Transverse colon (tissue), 4 donors: ENCODE measurements at regions not wholly inside any gene's neighbourhood (a gene's known extent, or its start where the extent isn't known, plus 50 kb on each side); places are given as distances from the start of the nearest gene placed in this dataset.

Experiments used
- DNase-seq: peaks from one replicate; pipeline ENCODE4 v3.0.0-alpha.2; 2019
- H3K27ac ChIP-seq, 4 donors: fragments of 200-600 bp; sonication (generic); 2 replicates each; pipeline ENCODE4 v1.5.1; 2016 to 2018; ENCODE audit warnings: inconsistent platforms in 4 of 4
- H3K27me3 ChIP-seq: fragments of 200-600 bp; sonication (generic); 2 replicates; pipeline ENCODE4 v1.5.1; 2017; ENCODE audit warnings: inconsistent platforms
- H3K36me3 ChIP-seq, 4 donors: fragments of 200-600 bp; sonication (generic); 2 replicates each; pipeline ENCODE4 v1.5.1; 2017 to 2019; ENCODE audit warnings: inconsistent platforms in 4 of 4
- H3K4me1 ChIP-seq, 4 donors: fragments of 200-600 bp; sonication (generic); 2 replicates each; pipeline ENCODE4 v1.5.1; 2017 to 2020; ENCODE audit warnings: inconsistent platforms in 4 of 4
- H3K4me3 ChIP-seq, 4 donors: fragments of 200-600 bp; sonication (generic); 1 replicate in 1 of 4; 2 replicates in 3 of 4; pipeline versions ENCODE4 v1.5.1 to v1.6.1; 2017 to 2019; ENCODE audit warnings: inconsistent platforms in 4 of 4
- H3K9me3 ChIP-seq, 2 donors: fragments of 200-600 bp; sonication (generic); 2 replicates each; pipeline ENCODE4 v1.5.1; 2017 to 2019; ENCODE audit warnings: inconsistent platforms in 2 of 2
- EP300 ChIP-seq: sonication (generic); formaldehyde crosslinking; IDR thresholded peaks from one replicate; pipeline ENCODE4 v1.6.1; 2017; ENCODE audit warnings: antibody characterized with exemption, low read depth
- POLR2A ChIP-seq: fragments of 450-650 bp; IDR thresholded peaks from one replicate; pipeline ENCODE4 v1.6.1; 2016; ENCODE audit warnings: antibody characterized with exemption, mild to moderate bottlenecking, moderate library complexity
- POLR2AphosphoS5 ChIP-seq, 3 donors: sonication (generic); formaldehyde crosslinking; IDR thresholded peaks; one replicate each; pipeline ENCODE4 v1.6.1; 2016; ENCODE audit warnings: antibody characterized with exemption in 3 of 3
- WGBS, 2 donors: methylation state at CpG; one replicate each; pipeline ENCODE4 v1.1.5; 2018; ENCODE audit warnings: low coverage in 1 of 2; 5-methylcytosine and 5-hydroxymethylcytosine counted together
- in situ Hi-C, 4 donors: fragments of 200-750 bp; cut with MboI; loops; one replicate each; pipeline versions ENCODE4 v1.15.0 to v1.15.1; 2017; ENCODE audit warnings: low sequenced_read_pairs in 3 of 4, low pct_ligation_motif_present in 1 of 4, low pct_unique_long_range_greater_than_20kb in 1 of 4
- intact Hi-C: fragments of 100-400 bp; cut with DNase I; formaldehyde crosslinking; loops from one replicate; pipeline ENCODE4 v1.15.1; 2023; ENCODE audit warnings: low total_unique reads
- TF ChIP-seq, protein P1 (sequence below), 5 experiments: fragments of 200-600 bp in 3 of 5; fragments of 450-650 bp in 2 of 5; sonication (generic) in 3 of 5; IDR thresholded peaks; 1 replicate in 2 of 5; 2 replicates in 3 of 5; pipeline ENCODE4 v1.5.1; 2016 to 2017; ENCODE audit warnings: antibody characterized with exemption in 5 of 5, inconsistent platforms in 3 of 5, mild to moderate bottlenecking in 2 of 5, moderate library complexity in 1 of 5

DNA sequence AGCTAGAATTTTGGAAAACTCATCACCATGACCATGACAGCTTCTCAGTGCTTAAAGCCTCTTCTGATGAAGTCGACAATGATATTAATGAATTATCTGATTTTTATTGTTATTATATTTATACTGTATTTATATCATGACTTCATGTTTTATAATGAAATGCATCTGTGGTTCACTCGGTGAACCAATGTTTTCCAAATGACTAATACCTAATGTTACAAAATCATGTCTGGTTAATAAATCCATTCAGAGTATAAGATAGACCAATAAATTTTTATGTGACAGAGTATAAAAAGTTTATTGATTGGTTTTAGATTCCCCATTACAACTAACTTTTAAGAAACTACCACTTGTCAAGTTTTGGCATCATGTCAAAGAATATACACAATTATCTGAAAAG is 416.5 kb downstream of the MLLT3 start:
- H3K36me3 ChIP-seq = no peaks in the 10 kb centered on the region
- no peaks in the 10 kb centered on the region for H3K9me3 ChIP-seq
- no peaks in the 10 kb centered on the region for H3K4me1 ChIP-seq
- no peak overlapping the region for H3K27ac ChIP-seq
- H3K27me3 ChIP-seq = no peaks in the 10 kb centered on the region
- no peak for DNase-seq
- intact Hi-C loops = no loop called here
- in situ Hi-C loops = no loop called here
- H3K4me3 ChIP-seq = no peak overlapping the region
- 62 to 67% methylated on average over 2 of the region's 2 CpGs for WGBS, 2 donors
- TF ChIP-seq EP300 (no peak), POLR2AphosphoS5 (IDR thresholded peaks at IDR 0.05) (no peak), POLR2A (no peak)
- TF ChIP-seq, protein P1, sequence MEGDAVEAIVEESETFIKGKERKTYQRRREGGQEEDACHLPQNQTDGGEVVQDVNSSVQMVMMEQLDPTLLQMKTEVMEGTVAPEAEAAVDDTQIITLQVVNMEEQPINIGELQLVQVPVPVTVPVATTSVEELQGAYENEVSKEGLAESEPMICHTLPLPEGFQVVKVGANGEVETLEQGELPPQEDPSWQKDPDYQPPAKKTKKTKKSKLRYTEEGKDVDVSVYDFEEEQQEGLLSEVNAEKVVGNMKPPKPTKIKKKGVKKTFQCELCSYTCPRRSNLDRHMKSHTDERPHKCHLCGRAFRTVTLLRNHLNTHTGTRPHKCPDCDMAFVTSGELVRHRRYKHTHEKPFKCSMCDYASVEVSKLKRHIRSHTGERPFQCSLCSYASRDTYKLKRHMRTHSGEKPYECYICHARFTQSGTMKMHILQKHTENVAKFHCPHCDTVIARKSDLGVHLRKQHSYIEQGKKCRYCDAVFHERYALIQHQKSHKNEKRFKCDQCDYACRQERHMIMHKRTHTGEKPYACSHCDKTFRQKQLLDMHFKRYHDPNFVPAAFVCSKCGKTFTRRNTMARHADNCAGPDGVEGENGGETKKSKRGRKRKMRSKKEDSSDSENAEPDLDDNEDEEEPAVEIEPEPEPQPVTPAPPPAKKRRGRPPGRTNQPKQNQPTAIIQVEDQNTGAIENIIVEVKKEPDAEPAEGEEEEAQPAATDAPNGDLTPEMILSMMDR (IDR thresholded peaks at IDR 0.05) = no peak

DNA sequence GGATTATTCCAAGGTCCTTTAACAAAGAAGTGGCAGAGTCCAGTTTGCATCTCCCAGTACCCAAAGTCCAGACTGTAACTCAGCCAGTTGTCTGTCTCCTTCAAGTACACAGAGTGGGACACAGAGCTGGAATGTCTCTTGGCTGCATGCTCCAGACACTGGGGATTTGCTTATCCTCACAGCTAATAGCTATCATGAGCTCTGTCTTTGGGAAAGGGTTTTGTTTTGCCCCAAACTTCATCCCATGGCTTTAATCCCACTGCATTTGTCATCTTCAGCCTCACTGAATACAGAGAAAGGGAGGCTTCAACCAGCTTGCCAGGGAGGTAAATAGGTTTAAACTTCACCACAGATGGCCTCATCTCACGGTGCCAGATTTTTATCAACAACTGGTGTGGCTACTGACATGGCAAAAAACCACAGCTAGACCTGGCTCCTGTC is 412.2 kb upstream of the SLC24A2 start:
- no peak for DNase-seq
- Histone ChIP-seq H3K9me3 (no peaks in the 10 kb centered on the region), H3K4me3 (no peak overlapping the region), H3K27me3 (no peaks in the 10 kb centered on the region), H3K27ac (no peak overlapping the region), H3K36me3 (no peaks in the 10 kb centered on the region), H3K4me1 (peaks cover 0 to 12% (median 5%) of the 10 kb centered on the region in 4 donors)
- intact Hi-C loops = no loop called here
- in situ Hi-C loops = no loop called here
- TF ChIP-seq, protein P1 (IDR thresholded peaks at IDR 0.05) = no peak
- TF ChIP-seq EP300 = no peak
- no peak for TF ChIP-seq POLR2AphosphoS5 (IDR thresholded peaks at IDR 0.05)
- TF ChIP-seq POLR2A = no peak
- 33% methylated on average over 1 of the region's 1 CpG; no CpG with 5 or more reads in 1 of the 2 donors for WGBS, 2 donors

DNA sequence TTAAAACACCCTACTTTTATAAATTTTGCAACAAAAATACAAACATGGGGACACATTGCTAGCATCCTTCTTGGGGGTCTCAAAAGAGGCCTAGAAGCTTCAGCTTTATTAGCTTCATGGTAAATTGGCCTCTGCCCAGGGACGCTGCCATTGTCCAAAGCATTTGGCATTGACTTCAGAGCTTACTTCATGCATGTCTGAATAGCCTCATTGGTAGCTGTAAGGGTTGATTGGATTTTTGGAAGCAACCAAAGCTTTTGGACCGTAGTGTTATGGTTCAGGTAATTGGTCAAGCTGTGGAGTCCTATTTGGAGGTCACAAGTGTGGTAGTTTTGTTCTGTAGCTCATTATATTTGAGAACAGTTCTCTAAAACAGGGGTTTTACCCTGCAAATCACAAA is 411.7 kb upstream of the SLC24A2 start:
- Histone ChIP-seq H3K36me3 (no peaks in the 10 kb centered on the region), H3K4me3 (no peak overlapping the region), H3K9me3 (no peaks in the 10 kb centered on the region), H3K27ac (no peak overlapping the region), H3K27me3 (no peaks in the 10 kb centered on the region), H3K4me1 (peaks cover 0 to 12% (median 5%) of the 10 kb centered on the region in 4 donors)
- intact Hi-C loops (no loop called here), in situ Hi-C loops (no loop called here)
- no peak for DNase-seq
- TF ChIP-seq, protein P1 (IDR thresholded peaks at IDR 0.05) = no peak
- TF ChIP-seq EP300 (no peak), POLR2AphosphoS5 (IDR thresholded peaks at IDR 0.05) (no peak), POLR2A (no peak)
- WGBS, 2 donors = 70 to 80% methylated on average over 1 to 2 of the region's 2 CpGs

DNA sequence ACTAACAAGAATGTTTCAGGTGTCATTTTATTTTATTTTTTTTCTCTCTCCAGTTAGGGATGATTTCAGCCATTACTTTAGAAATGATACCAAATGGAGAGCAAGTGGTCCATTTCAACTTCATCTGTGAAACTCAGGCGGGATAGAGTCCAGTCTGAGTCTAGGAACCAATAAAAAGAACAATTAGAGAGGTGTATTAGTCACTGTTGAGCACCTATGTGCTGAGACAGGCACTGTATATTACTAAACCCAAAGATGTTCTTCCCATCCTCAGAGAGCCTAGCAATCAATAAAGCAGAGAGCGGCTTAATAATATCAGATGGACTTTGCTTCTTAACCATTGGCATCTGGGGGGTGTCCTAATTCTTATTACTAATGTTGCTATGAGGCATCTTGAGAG is 410.3 kb upstream of the SLC24A2 start:
- in situ Hi-C loops (no loop called here), intact Hi-C loops (no loop called here)
- no peaks in the 10 kb centered on the region for H3K9me3 ChIP-seq
- no peak for TF ChIP-seq EP300
- TF ChIP-seq POLR2AphosphoS5 (IDR thresholded peaks at IDR 0.05) = no peak
- TF ChIP-seq, protein P1 (IDR thresholded peaks at IDR 0.05) = no peak
- TF ChIP-seq POLR2A = no peak
- H3K27me3 ChIP-seq = no peaks in the 10 kb centered on the region
- H3K4me3 ChIP-seq = no peak overlapping the region
- H3K4me1 ChIP-seq = peaks cover 0 to 12% (median 5%) of the 10 kb centered on the region in 4 donors
- 85 to 92% methylated on average over 2 of the region's 2 CpGs for WGBS, 2 donors
- H3K27ac ChIP-seq = no peak overlapping the region
- no peaks in the 10 kb centered on the region for H3K36me3 ChIP-seq
- no peak for DNase-seq
